ENCODE measurements at regions not wholly inside any gene's neighbourhood (a gene's known extent, or its start where the extent isn't known, plus 50 kb on each side); places are given as distances from the start of the nearest gene placed in this dataset.
A peak's percentile ranks its signal among the peaks of the same experiment; 100 is the strongest.
"Not testable (repeated sequence)": the region's sequence is repeated elsewhere in the genome, so short reads cannot be mapped to it uniquely, and the experiment has no call there.

DNA sequence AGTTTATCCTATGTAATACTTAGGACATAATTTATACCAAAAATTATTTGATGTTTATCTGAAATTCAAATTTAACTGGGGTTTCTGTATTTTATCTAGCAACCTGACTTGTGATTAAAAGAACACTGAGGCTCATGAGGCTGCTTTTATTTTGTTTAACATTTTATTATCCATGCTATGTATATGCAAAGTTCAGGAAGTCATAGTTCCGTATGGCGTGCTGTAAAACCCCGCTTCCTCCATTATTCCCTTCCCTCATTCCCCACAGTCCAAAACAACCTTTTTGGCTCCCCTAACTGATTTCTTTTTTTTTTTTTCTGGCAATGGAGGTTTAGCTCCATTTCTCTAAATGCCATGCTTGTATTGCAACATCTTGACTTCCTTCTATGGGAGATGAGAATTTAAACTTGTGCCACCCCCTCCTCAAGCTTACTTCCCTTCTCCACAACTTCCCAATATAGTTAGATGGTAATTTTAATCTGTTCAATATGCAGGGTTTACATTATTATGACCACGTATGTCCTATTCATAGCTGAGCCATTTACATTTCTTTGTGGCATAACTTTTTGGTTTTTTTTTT lies 138.0 kb upstream of the DNAH14 start:
- DNase-seq, result no peak

DNA sequence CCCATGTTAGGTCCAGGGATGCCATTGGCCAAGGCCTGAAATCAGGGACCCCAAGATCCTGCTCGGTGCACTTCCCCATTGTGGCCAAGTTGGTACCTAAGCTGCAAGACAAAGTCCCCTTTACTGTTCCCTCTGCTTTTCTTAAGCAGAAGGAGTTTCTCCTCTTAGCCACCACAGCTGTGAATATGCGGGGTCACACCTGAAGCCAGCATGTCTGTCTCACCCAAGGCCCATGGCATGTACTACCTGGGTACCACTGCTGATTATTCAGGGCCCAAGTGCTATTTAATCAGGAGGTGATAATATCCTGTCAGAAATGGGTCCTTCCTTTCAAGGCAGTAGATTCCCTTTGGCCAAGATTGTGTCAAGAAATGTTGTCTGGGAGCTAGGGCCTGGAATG lies 133.9 kb upstream of the DNAH14 start:
- no peak for DNase-seq

DNA sequence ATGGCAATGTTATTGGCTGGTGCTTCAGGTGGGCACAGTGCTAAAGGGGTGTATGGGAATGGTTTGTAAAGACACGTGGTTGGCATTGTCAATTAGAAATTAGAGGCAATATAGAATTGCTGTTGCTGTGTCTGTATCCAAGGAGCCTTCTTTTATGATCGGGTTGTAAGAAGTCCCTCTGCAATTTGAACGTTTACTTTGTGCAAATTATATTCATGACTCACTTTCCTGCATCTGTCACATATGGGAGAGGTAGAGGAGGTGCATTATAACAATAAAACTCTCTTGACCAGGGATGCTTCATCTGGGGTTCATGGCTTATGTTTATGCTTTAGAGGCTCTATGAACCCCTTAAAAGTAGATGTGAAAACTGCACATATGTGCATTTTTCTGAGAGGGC lies 130.4 kb upstream of the DNAH14 start:
- no peak for DNase-seq

GRCh38 chr1:224800486-224801119 lies 128.9 kb upstream of the DNAH14 start:
- DNase-seq, result no peak

GRCh38 chr1:224801844-224802490 lies 127.5 kb upstream of the DNAH14 start:
- DNase-seq, result no peak

- DNase-seq, result no peak
Measured at GRCh38 chr1:224802617-224803016, 126.9 kb upstream of the DNAH14 start.

GRCh38 chr1:224804220-224804619 lies 125.3 kb upstream of the DNAH14 start:
- DNase-seq, result no peak

DNA sequence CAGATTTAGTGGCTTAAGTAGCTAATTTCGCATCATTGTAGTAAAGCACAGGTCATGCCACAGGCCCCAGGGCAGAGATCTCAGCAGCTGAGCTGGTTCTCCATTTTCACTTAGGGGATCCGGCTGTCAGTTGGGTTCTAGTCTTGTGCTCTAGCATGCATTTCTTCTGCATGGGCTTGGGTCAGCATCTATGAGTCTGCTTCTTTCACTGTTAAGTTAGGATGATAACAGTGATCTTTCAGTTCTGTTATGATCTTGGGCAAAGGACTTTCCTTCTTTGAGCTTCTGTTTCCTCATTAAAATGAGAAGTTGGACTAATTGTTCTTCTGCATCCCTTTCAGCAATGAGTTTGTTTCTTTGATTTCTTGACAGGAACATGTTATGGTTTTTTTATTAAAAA lies 123.6 kb upstream of the DNAH14 start:
- no peak for DNase-seq

DNA sequence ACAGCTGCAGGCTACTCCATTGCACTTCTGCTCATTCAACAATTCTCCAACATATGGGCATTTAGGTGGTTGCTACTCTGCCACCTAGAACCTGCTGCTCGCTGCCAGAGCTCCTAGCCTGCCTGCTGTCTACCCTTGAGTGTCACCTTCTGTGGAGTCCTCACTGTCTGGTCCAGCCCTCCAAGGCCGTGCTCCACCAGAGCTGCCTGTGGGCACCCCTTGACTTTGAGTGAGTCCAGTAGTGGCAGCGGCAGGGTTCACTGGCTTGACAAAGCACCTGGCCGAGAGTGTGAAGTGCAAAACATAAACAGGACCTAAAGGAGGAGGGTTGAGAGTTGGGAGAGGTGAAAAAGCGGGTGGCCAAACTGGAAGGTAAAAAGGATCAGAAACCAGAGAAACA lies 120.3 kb upstream of the DNAH14 start:
- no peak for DNase-seq

- peak; percentile 24 for DNase-seq
Measured at GRCh38 chr1:224809613-224810012, 119.9 kb upstream of the DNAH14 start.

GRCh38 chr1:224811564-224811963 lies 117.9 kb upstream of the DNAH14 start:
- no peak for DNase-seq

DNA sequence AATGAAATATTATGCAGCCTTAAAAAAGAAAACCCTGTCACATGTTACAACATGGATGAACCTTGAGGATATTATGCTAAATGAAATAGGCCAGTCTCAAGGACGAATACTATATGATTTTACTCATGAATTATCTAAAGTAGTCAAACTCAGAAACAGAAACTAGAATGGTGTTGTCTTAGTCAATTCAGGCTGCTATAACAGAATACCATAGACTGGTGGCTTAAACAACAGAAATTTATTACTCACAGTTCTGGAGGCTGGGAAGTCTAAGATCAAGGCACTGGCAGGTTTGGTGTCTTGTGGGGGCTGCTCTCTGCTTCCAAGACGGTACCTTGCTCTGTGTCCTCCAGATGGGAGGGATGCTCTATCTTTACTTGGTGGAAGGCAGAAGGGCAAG lies 113.8 kb upstream of the DNAH14 start:
- DNase-seq, result no peak

DNA sequence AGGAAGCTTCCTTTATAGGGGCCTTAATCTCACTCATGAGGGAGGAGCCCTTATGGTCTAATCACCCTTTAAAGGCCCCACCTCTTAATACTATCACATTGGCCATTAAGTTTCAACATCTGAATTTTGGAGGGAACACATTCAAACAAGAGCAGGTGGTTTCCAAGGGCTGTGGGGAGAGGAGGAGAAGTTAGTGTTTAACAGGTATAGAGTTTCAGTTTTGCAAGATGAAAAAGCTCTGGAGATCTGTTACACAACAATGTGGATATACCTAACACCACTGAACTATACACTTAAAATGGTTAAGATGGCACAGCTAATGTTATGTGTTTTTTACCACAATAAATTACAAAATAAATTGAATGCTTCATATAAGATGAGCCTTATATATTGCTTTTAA lies 113.4 kb upstream of the DNAH14 start:
- DNase-seq, result no peak

DNA sequence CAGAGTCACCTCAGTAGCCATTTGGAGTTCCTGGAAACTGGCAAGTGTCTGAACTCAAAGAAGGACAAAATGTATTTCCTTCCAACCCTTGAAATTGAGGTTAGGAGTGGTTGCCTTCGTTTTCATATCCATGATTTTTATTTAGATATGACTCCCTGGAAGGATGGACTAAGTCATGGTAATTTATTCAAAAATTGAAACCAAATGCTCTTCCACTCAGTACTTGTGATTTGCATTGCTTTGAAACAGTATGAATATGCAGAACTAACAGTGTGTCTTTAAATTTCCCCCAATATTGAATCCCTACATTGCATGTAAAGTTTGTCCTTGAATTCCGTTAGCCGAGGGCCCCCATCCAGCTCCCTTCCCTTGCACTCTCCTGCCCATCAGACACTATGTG lies 112.1 kb upstream of the DNAH14 start:
- DNase-seq, result no peak

DNA sequence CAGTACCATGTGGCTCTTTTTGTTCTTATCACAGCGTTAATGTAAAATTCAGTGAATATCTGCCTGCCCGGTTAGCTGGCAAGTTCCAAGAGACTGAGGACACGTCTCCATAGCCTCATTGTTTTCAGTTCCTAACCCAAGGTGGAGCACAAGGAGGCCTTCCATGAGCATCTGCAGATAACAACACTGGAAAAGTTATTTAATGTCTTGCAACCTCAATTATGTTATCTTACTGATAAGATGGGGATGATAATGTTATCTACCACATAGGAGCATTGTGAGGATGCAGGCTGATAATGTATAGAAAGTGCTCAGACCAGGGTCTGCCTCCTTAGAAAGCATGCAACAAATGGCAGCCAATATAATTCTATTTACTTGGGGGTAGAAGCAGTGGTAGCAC lies 109.6 kb upstream of the DNAH14 start:
- no peak for DNase-seq

- DNase-seq, result no peak
Measured at GRCh38 chr1:224820341-224820740, 109.1 kb upstream of the DNAH14 start.

- DNase-seq, result not testable (repeated sequence)
Measured at GRCh38 chr1:224821751-224822150, 107.7 kb upstream of the DNAH14 start.

GRCh38 chr1:224825525-224826000 lies 103.9 kb upstream of the DNAH14 start:
- no peak for DNase-seq

- DNase-seq, result no peak
Measured at GRCh38 chr1:224828691-224829090, 100.8 kb upstream of the DNAH14 start.

- no peak for DNase-seq
Measured at GRCh38 chr1:224831501-224831900, 98.0 kb upstream of the DNAH14 start.

- not testable (repeated sequence) for DNase-seq
Measured at GRCh38 chr1:224839648-224840300, 89.7 kb upstream of the DNAH14 start.

DNA sequence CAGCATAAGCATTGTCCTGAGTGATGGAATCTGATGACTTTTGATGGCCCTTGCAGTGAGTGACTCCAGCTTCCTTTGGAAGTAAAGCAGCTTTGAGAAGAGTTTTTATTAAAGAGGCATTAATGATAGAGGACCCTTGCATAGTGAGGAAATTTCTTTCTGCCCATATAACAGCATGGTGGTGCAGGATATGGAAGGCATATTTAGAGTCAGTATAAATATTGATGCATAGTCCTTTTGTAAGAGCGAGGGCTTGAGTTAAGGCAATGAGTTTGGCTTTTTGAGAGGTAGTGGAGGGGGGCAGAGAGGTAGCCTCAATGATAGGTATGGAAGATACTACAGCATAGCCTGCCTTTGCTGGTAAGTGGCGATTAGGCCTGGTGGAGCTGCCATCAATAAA lies 87.7 kb upstream of the DNAH14 start:
- DNase-seq, result not testable (repeated sequence)

DNA sequence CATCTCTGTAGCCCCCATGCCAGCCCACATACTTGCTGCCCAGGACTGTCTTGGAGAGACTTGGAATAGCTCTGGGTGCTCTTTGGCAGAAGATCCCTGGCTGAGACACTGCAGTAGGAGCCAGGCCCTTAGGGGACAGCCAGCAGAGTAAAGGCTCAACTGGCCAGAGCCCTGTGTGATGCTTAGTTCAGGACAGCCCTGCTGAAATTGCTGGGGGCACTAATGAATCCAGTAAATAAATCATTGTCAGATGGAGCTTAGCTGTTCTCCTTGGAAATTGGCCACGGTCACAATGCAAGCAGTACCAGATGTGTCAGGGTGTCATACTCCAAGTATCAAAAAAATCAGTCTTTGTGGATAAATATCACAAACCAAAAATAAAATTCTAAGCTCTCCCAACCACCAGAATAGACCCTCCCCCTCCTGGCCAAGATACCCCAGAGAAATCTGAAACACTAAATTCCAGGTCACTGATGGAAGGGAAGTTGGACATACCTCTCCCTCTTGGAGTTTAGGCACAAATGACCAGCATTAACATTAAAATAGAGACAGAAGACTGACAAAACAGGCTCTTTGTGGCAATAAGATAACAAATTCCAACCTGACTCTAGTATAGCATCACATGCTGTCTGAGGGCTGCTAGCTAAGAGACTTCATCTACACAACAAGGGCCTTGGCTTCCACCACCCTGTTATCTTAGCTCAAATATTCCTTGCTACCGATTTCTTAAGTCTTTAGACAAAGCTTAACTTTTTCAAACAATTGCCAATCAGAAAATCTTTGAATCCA lies 83.2 kb upstream of the DNAH14 start:
- no peak for DNase-seq

All from NCI-H1092 (cell line).